Activated CD8-positive, alpha-beta memory T cell treated with anti-CD3 and anti-CD28 coated beads, Interleukin-2, amount 50 U/mL, for 4 hours (primary cell): ENCODE measurements at regions not wholly inside any gene's neighbourhood (a gene's known extent, or its start where the extent isn't known, plus 50 kb on each side); places are given as distances from the start of the nearest gene placed in this dataset.

Experiments used
- DNase-seq: peaks from one replicate; pipeline ENCODE4 v3.0.0-alpha.2; 2020

- DNase-seq = no peak
These were observed 341.1 kb downstream of the TGFB2 start for GRCh38 chr1:218686258-218686657.

- DNase-seq = no peak
These were observed 341.6 kb downstream of the TGFB2 start for GRCh38 chr1:218686761-218687160.

DNA sequence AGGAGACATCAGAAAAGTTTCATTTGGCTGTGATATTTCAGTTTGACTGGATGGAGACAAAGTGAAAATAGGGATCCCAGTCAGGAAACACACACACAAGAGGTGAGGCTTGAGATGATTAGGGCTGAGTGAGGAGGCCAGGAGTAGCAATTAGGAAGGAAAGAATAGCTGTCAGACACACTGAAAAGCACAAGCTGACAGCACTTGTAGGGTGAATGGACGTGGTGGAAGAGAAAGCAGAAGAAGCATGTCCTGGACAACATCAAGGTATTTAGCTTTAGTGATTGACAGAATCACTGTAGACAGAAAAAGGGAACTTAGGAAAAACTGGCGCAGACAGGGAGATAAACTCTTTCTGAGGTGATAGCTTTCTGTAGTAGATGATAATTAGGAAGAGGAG, 347.7 kb downstream of the TGFB2 start:
- DNase-seq = no peak

GRCh38 chr1:218693599-218693998, 348.5 kb downstream of the TGFB2 start:
- DNase-seq = no peak

DNA sequence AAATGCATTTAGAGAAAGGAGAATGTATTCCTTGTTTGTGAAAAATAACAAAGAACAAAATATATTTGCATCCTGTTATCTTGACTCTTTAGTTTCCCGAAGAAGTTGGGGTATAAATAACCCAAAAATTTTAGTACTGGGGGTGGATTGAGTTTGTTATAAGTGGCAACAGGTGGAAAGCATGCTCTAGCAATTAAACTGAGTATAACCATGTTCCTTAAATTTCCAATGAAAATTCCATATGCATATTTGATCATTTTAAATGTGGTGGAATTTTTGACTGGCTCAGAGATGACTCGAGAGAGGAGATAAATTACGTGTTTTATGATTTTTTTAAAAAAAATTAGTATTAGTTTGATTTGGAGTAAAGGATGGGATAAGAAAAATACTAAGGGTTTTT, 348.9 kb downstream of the TGFB2 start:
- no peak for DNase-seq

GRCh38 chr1:218694636-218695035, 349.5 kb downstream of the TGFB2 start:
- DNase-seq = no peak

DNA sequence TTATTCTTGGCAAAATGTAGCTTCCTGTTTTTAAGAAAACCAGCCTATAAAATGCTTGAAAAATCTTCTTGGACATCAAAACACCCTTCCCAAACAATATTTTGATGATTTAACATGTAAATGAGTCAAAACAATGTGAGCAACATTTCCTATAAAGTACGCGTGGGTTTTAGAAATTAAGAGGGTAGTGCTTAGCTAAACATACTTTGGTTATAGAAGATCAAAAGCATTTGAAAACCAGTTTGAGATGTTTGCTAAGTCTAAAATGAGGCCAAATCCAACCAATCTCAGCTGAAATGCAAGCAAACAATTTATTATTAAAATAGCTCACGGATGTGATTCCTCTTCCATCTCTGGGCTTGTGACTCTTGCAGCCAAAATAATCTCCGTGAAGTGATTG, 350.4 kb downstream of the TGFB2 start:
- DNase-seq = no peak

GRCh38 chr1:218698141-218698540, 353.0 kb downstream of the TGFB2 start:
- no peak for DNase-seq

- DNase-seq = no peak
These were observed 354.3 kb downstream of the TGFB2 start for GRCh38 chr1:218699421-218699820.

DNA sequence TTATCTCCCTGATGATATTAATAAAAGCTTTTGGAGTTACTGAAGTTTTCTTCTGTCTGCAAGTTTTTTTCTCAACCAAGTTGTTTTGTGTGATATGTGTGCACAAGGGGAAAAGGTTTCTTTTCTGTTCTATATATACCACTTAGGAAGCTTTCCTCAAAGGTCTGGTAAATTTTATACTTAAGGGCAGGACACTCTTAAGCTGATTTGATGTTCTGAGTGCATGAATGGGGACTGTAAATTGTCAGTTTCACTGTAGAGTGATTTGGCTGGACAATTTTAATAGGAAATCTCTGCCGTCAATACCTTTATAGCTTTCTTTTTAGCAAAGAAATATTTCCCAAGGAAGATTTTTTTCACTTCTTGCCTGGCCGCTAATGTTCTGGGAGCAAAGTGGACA, 354.7 kb downstream of the TGFB2 start:
- no peak for DNase-seq

GRCh38 chr1:218700666-218701065, 355.5 kb downstream of the TGFB2 start:
- DNase-seq = no peak

GRCh38 chr1:218701131-218701530, 356.0 kb downstream of the TGFB2 start:
- DNase-seq = no peak

DNA sequence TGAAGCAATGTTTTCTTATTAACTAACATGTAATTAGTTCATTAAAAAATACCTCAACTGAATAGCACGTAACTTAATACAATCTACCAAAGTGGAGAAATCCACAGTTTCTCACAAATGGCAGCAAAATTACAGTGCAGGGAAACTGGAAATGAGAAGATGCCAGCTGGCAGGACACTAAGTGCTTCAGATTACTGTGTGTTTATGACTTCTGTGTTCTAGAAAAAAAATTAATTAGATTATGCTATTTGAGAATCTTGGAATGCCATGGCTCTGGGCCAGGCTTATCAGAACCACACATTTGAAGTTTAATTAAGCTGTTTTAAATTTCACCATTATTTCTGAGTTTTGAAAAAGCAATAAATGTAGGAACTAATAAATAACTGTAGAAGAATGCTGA, 357.6 kb downstream of the TGFB2 start:
- DNase-seq = no peak

DNA sequence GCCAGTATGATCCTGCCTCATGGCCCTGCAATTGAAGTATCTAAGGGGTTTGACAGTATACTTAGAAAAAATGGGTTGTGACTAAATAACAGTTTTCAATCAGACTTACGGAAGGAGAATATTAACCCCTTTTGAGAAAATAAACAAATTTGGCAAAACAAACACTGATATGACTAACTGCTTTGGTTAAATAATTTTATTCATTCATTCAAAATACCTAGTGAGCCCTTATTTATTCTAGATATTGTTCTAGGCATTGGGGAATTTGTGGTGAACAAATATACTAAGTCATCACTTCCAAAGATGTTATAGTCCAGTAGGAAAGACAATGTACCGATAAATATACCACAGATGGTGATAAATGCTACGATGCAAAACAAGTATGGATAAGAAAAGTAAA, 358.7 kb downstream of the TGFB2 start:
- DNase-seq = no peak

- DNase-seq = no peak
These were observed 360.3 kb downstream of the TGFB2 start for GRCh38 chr1:218705391-218705790.

- DNase-seq = no peak
These were observed 361.1 kb downstream of the TGFB2 start for GRCh38 chr1:218705911-218706893.

- DNase-seq = no peak
These were observed 365.9 kb downstream of the TGFB2 start for GRCh38 chr1:218711001-218711400.

- no peak for DNase-seq
These were observed 366.9 kb downstream of the TGFB2 start for GRCh38 chr1:218711884-218712674.

DNA sequence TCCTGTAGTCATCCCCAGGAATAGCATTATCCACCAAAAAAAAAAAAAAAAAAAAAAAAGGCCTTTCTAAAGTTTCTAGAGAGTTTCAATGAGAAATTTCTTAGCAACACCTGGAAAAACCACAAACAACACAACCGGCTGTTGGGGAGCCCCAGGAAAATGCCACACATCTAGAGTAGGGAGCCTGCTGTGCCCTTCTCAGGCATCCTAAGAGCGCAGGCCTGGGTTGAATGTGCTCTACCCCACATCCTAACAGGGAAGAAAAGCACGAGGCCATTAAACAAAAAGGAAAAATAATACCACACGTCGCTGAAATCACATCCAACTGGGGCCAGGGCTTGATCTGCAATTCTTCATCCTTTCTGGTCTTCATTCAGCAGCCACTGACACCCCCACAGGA, 367.5 kb downstream of the TGFB2 start:
- no peak for DNase-seq

DNA sequence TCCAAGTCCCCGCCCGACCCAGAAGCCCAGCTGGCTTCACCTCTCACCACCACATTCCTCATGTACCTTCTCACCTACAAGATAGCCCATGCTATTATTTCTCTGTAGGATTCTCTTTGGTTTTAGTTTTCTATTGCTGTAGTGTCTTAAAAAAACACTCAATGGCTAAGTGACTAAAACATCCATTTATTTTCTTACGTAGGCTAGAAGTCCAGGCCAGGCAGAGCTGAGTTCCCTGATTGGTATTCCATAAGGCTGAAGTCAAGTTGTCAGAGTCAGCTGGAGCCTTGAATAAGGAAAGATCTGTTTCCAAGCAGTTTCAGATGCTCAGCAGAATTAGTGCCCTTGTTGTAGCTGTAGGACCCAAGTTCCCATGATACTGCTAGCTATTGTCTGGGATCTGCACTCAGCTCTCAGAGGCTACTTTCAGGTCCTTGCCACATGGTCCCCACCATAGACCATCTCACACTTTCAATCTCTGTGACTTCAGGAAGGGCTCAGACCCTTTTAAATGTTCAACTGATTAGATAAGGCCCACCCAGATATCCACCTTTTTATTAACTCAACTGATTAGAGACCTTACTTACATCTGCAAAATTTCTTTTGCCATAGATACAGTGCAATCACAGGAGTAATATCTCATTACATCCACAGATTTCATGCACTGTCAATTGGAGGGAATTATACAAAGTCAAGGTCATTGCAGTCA, 371.0 kb downstream of the TGFB2 start:
- no peak for DNase-seq

DNA sequence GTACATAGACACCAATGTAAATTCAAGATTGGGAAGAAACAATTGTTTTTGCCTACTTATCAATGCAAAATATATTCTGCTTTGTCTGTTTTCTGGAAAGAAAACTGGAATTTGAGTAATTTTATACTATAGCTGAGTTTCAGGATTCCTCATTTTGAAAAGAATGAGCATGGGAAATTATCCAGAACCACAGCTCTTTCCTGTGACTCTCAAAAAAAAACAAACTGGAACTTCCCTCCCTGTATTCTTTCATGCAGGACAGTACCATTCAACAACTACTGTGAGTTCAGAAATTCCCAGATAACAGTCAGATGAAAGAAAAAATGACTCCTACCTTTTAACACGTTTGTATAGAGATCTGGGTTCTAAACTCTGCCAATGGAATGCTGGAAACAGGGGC, 372.4 kb downstream of the TGFB2 start:
- no peak for DNase-seq

DNA sequence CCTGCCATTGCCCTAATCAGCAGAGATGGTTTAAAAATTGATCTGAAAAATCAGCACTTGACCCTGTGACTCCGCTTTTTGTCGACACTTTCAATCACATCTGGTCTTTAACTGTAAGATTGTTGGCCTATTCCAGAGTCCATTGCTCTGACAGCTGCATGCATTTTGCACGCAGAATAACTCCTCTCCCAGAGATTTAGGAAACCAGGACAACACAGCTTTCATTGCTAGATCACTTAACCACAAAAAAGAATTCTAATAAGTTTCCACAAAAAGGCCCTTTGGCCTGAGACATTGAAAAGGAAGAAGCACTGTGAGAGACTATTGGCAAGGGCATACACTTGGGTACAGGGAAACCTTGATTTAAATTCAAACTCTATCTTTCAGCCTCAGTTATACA, 373.1 kb downstream of the TGFB2 start:
- DNase-seq = no peak

DNA sequence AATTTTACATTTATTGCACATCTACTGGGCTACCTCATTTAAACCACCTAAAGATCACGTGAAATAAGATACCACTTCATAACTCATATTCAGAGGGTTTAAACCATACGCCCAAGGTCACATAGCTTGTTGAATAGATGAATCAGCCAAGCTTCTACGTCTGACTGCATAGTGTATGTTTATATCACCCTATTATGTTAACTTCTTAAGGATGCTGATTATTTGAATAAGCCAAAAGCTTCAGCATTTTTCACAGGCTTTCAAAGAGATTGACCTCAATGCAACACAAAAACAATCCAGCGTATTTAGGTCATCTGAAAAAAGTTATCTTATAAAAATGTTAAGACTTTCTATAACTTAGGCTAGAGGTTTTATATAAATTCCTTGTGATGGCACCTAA, 373.8 kb downstream of the TGFB2 start:
- no peak for DNase-seq
